ENCODE measurements at regions not wholly inside any gene's neighbourhood (a gene's known extent, or its start where the extent isn't known, plus 50 kb on each side); places are given as distances from the start of the nearest gene placed in this dataset.
"Not testable (repeated sequence)": the region's sequence is repeated elsewhere in the genome, so short reads cannot be mapped to it uniquely, and the experiment has no call there.

GRCh38 chr1:168490306-168490705 is 53.5 kb downstream of the XCL2 start:
- DNase-seq, result no peak

GRCh38 chr1:168488138-168488537 is 55.7 kb downstream of the XCL2 start:
- no peak for DNase-seq

GRCh38 chr1:168486820-168487219 is 57.0 kb downstream of the XCL2 start:
- DNase-seq, result not testable (repeated sequence)

GRCh38 chr1:168485048-168485447 is 58.7 kb downstream of the XCL2 start:
- DNase-seq, result no peak

GRCh38 chr1:168484083-168484482 is 59.7 kb downstream of the XCL2 start:
- no peak for DNase-seq

- DNase-seq, result no peak
Measured at GRCh38 chr1:168483539-168483938, 60.3 kb downstream of the XCL2 start.

GRCh38 chr1:168482106-168482505 is 61.7 kb downstream of the XCL2 start:
- no peak for DNase-seq

GRCh38 chr1:168481586-168481985 is 62.2 kb downstream of the XCL2 start:
- DNase-seq, result no peak

GRCh38 chr1:168480997-168481396 is 62.8 kb downstream of the XCL2 start:
- DNase-seq, result no peak

- DNase-seq, result no peak
Measured at GRCh38 chr1:168477792-168478191, 66.0 kb downstream of the XCL2 start.

- peak; percentile 34 for DNase-seq
Measured at GRCh38 chr1:168476588-168477385, 67.0 kb downstream of the XCL2 start.

- DNase-seq, result no peak
Measured at GRCh38 chr1:168474322-168474721, 69.5 kb downstream of the XCL2 start.

GRCh38 chr1:168473126-168473525 is 70.7 kb downstream of the XCL2 start:
- DNase-seq, result no peak

- no peak for DNase-seq
Measured at GRCh38 chr1:168472223-168472622, 71.6 kb downstream of the XCL2 start.

GRCh38 chr1:168470901-168471431 is 72.8 kb downstream of the XCL2 start:
- DNase-seq, result peak; percentile 14

- DNase-seq, result no peak
Measured at GRCh38 chr1:168469690-168470089, 74.1 kb downstream of the XCL2 start.

GRCh38 chr1:168468822-168469221 is 75.0 kb downstream of the XCL2 start:
- no peak for DNase-seq

GRCh38 chr1:168468042-168468809 is 75.6 kb downstream of the XCL2 start:
- no peak for DNase-seq

- no peak for DNase-seq
Measured at GRCh38 chr1:168467452-168467851, 76.3 kb downstream of the XCL2 start.

- DNase-seq, result no peak
Measured at GRCh38 chr1:168466714-168467131, 77.1 kb downstream of the XCL2 start.

GRCh38 chr1:168466092-168466713 is 77.6 kb downstream of the XCL2 start:
- DNase-seq, result peak; percentile 95

GRCh38 chr1:168461108-168461507 is 82.7 kb downstream of the XCL2 start:
- DNase-seq, result not testable (repeated sequence)

- DNase-seq, result not testable (repeated sequence)
Measured at GRCh38 chr1:168457296-168457695, 86.5 kb downstream of the XCL2 start.

Data from NCI-H345 (cell line).